ENCODE measurements at regions not wholly inside any gene's neighbourhood (a gene's known extent, or its start where the extent isn't known, plus 50 kb on each side); places are given as distances from the start of the nearest gene placed in this dataset.

DNA sequence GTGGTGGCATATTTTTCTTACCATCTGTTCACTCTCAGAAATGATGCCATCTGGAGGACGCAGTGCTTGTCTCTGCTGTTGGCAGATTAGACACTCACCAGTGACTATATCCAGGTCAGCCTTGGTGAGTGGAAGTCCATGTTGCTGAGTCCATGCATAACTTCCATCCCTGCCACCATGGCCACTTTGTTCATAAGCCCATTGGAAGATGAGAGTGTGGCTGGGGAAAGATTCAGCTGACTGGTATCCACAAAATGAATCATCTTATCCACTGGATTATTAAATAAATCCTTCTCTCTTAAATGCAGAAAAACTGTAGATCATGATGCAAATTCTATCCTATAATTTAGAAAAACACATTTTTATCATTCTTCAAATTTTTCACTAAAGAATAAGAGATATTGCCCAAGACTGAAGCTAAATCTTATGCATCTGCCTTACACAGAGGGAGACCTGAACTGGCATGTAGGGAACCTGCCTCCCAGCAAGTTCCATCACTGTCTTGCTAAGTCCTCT lies 726.9 kb downstream of the TNS3 start:
- TF ChIP-seq, protein P1, sequence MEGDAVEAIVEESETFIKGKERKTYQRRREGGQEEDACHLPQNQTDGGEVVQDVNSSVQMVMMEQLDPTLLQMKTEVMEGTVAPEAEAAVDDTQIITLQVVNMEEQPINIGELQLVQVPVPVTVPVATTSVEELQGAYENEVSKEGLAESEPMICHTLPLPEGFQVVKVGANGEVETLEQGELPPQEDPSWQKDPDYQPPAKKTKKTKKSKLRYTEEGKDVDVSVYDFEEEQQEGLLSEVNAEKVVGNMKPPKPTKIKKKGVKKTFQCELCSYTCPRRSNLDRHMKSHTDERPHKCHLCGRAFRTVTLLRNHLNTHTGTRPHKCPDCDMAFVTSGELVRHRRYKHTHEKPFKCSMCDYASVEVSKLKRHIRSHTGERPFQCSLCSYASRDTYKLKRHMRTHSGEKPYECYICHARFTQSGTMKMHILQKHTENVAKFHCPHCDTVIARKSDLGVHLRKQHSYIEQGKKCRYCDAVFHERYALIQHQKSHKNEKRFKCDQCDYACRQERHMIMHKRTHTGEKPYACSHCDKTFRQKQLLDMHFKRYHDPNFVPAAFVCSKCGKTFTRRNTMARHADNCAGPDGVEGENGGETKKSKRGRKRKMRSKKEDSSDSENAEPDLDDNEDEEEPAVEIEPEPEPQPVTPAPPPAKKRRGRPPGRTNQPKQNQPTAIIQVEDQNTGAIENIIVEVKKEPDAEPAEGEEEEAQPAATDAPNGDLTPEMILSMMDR (conservative IDR thresholded peaks at IDR 0.05; ENCODE audit: low read length): no peak
- no peak for TF ChIP-seq EZH2phosphoT487 (IDR thresholded peaks at IDR 0.05; ENCODE audit: borderline replicate concordance, low read depth, low read length)
- H3K79me2 ChIP-seq (ENCODE audit: insufficient read depth, low read depth, low read length): no peaks in the 10 kb centered on the region
- no peak overlapping the region for H3K4me2 ChIP-seq (ENCODE audit: low read length)
- CTCF ChIA-PET (ENCODE audit: unreplicated experiment): no interaction called here
- H3K9me3 ChIP-seq (ENCODE audit: low read length): no peaks in the 10 kb centered on the region
- intact Hi-C loops (cut with micrococcal nuclease; ENCODE audit: unreplicated experiment): no loop called here
- H3K27ac ChIP-seq (ENCODE audit: low read depth, low read length, poor library complexity, severe bottlenecking): no peak overlapping the region
- no TSS peak for BruUV-seq (replicated peaks)
- H3K9me2 ChIP-seq (ENCODE audit: insufficient read depth, low read length): no peaks in the 10 kb centered on the region
- H4K20me1 ChIP-seq (ENCODE audit: insufficient read depth, low read length): no peaks in the 10 kb centered on the region
- H2AFZ ChIP-seq (ENCODE audit: low read length): no peak overlapping the region
- no peak for DNase-seq (ENCODE audit: low spot score)
- H3K4me1 ChIP-seq (ENCODE audit: insufficient read depth, low read length, poor library complexity, severe bottlenecking): no peaks in the 10 kb centered on the region
- no peak overlapping the region for H3K4me3 ChIP-seq (ENCODE audit: low read depth, low read length, poor library complexity, severe bottlenecking)
- POLR2A ChIA-PET: no interaction called here
- no peaks in the 10 kb centered on the region for H3K36me3 ChIP-seq (ENCODE audit: insufficient read depth, low read length)

DNA sequence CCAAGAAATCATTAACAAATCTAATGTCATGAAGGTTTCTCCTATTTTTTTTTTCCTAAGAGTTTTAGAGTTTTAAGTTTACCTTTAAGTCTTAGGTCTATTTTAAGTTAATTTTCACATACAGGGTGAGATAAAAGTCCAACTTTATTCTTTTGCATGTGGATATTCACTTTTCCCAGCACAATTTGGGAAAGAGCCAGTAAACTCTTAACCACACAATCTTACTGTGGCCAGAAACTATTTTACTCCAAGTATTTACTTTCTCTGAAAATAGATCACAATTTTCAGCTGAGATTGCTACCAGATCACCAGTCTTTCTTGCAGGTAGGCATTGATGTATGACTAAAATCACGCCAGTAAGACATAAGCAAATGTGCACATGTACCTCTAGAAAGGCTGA lies 728.5 kb downstream of the TNS3 start:
- Histone ChIP-seq H3K36me3 (ENCODE audit: insufficient read depth, low read length) (no peaks in the 10 kb centered on the region), H3K9me3 (ENCODE audit: low read length) (no peaks in the 10 kb centered on the region), H3K27ac (ENCODE audit: low read depth, low read length, poor library complexity, severe bottlenecking) (no peak overlapping the region), H4K20me1 (ENCODE audit: insufficient read depth, low read length) (no peaks in the 10 kb centered on the region), H3K79me2 (ENCODE audit: insufficient read depth, low read depth, low read length) (no peaks in the 10 kb centered on the region), H3K4me3 (ENCODE audit: low read depth, low read length, poor library complexity, severe bottlenecking) (no peak overlapping the region), H3K9me2 (ENCODE audit: insufficient read depth, low read length) (no peaks in the 10 kb centered on the region), H3K4me2 (ENCODE audit: low read length) (no peak overlapping the region), H3K4me1 (ENCODE audit: insufficient read depth, low read length, poor library complexity, severe bottlenecking) (no peaks in the 10 kb centered on the region), H2AFZ (ENCODE audit: low read length) (no peak overlapping the region)
- BruUV-seq (replicated peaks): no TSS peak
- intact Hi-C loops (cut with micrococcal nuclease; ENCODE audit: unreplicated experiment): no loop called here
- ChIA-PET CTCF (ENCODE audit: unreplicated experiment) (no interaction called here), POLR2A (no interaction called here)
- no peak for DNase-seq (ENCODE audit: low spot score)
- TF ChIP-seq, protein P1 (conservative IDR thresholded peaks at IDR 0.05; ENCODE audit: low read length): no peak
- no peak for TF ChIP-seq EZH2phosphoT487 (IDR thresholded peaks at IDR 0.05; ENCODE audit: borderline replicate concordance, low read depth, low read length)

DNA sequence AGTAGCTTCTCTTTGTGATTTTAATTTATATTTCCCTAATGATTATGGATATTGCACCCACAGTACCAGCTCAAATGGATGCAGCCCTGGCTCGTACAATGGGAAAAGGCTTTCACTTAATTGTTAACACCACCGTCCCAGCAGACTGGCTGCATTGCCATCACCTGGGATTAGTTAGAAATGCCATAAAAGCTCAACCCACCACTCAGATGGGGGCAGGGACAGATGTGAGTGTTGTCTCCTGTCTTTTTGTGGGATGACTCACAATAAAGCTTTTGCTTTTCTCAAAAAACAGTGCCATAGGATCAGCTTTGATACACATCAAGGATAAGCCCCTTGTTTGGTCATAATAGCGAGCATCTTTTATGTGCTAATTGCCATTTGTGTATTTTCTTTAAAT lies 729.1 kb downstream of the TNS3 start:
- H3K36me3 ChIP-seq (ENCODE audit: insufficient read depth, low read length): no peaks in the 10 kb centered on the region
- CTCF ChIA-PET (ENCODE audit: unreplicated experiment): no interaction called here
- H3K27ac ChIP-seq (ENCODE audit: low read depth, low read length, poor library complexity, severe bottlenecking): no peak overlapping the region
- no peaks in the 10 kb centered on the region for H3K9me2 ChIP-seq (ENCODE audit: insufficient read depth, low read length)
- no peak for TF ChIP-seq EZH2phosphoT487 (IDR thresholded peaks at IDR 0.05; ENCODE audit: borderline replicate concordance, low read depth, low read length)
- TF ChIP-seq, protein P1 (conservative IDR thresholded peaks at IDR 0.05; ENCODE audit: low read length): no peak
- DNase-seq (ENCODE audit: low spot score): no peak
- no peaks in the 10 kb centered on the region for H3K79me2 ChIP-seq (ENCODE audit: insufficient read depth, low read depth, low read length)
- H3K4me1 ChIP-seq (ENCODE audit: insufficient read depth, low read length, poor library complexity, severe bottlenecking): no peaks in the 10 kb centered on the region
- H2AFZ ChIP-seq (ENCODE audit: low read length): no peak overlapping the region
- POLR2A ChIA-PET: no interaction called here
- no peak overlapping the region for H3K4me3 ChIP-seq (ENCODE audit: low read depth, low read length, poor library complexity, severe bottlenecking)
- intact Hi-C loops (cut with micrococcal nuclease; ENCODE audit: unreplicated experiment): no loop called here
- no peaks in the 10 kb centered on the region for H4K20me1 ChIP-seq (ENCODE audit: insufficient read depth, low read length)
- no TSS peak for BruUV-seq (replicated peaks)
- no peaks in the 10 kb centered on the region for H3K9me3 ChIP-seq (ENCODE audit: low read length)
- no peak overlapping the region for H3K4me2 ChIP-seq (ENCODE audit: low read length)
